CD4-positive, alpha-beta T cell (primary cell): ENCODE measurements at regions not wholly inside any gene's neighbourhood (a gene's known extent, or its start where the extent isn't known, plus 50 kb on each side); places are given as distances from the start of the nearest gene placed in this dataset.

Source experiments
- ATAC-seq: fragments of 200-7000 bp; cut with Tn5 transposase; one replicate; pipeline ENCODE4 v1.10.0; 2022; ENCODE audit warnings: mild to moderate bottlenecking; ENCODE audit not compliant: poor library complexity
- CTCF ChIA-PET: fragments of 350-600 bp; sonication (Branson Sonifier 250); formaldehyde crosslinking; loops from one replicate; lab custom pipeline; 2021; ENCODE audit warnings: antibody characterized with exemption, inconsistent platforms; lab: Charles Lee
- POLR2A ChIA-PET: fragments of 350-600 bp; sonication (Branson Sonifier 250); formaldehyde crosslinking; loops from one replicate; lab custom pipeline; 2021; ENCODE audit warnings: antibody characterized with exemption, inconsistent platforms; lab: Charles Lee
- DNase-seq, 14 experiments: peaks; one replicate each; pipeline ENCODE4 v3.0.0-alpha.2; 2013 to 2020; ENCODE audit warnings: mixed read lengths in 2 of 14
- H3K27ac ChIP-seq, 2 donors: one replicate each; pipeline versions ENCODE4 v1.5.1 to v1.7.0; 2013; ENCODE audit warnings: low read length in 2 of 2, low read depth in 1 of 2, mild to moderate bottlenecking in 1 of 2
- H3K27me3 ChIP-seq, 2 experiments: 1 replicate in 1 of 2; 2 replicates in 1 of 2; pipeline versions ENCODE4 v1.6.1 to v1.7.0; 2013; ENCODE audit warnings: low read length in 2 of 2, control low read depth in 1 of 2, mild to moderate bottlenecking in 1 of 2, moderate library complexity in 1 of 2; ENCODE audit not compliant: insufficient read depth in 2 of 2, control insufficient read depth in 1 of 2
- H3K36me3 ChIP-seq: one replicate; pipeline ENCODE4 v1.6.1; 2013; ENCODE audit warnings: low read length, control low read depth; ENCODE audit not compliant: insufficient read depth
- H3K4me1 ChIP-seq: one replicate; pipeline ENCODE4 v1.6.1; 2013; ENCODE audit warnings: low read length, control low read depth; ENCODE audit not compliant: insufficient read depth
- H3K4me3 ChIP-seq: one replicate; pipeline ENCODE4 v1.5.1; 2013; ENCODE audit warnings: mild to moderate bottlenecking, low read length, moderate library complexity
- H3K9me3 ChIP-seq, 2 experiments: 1 replicate in 1 of 2; 2 replicates in 1 of 2; pipeline versions ENCODE4 v1.6.1 to v1.7.0; 2013; ENCODE audit warnings: low read length in 2 of 2, mild to moderate bottlenecking in 2 of 2, control low read depth in 1 of 2, moderate library complexity in 1 of 2; ENCODE audit not compliant: control insufficient read depth in 1 of 2, insufficient read depth in 1 of 2
- H3K27ac Mint-ChIP-seq: one replicate; pipeline ENCODE4 v1.8.0; 2020; ENCODE audit warnings: mixed read lengths
- H3K27me3 Mint-ChIP-seq: one replicate; pipeline ENCODE4 v1.8.0; 2021; ENCODE audit warnings: mixed read lengths
- H3K36me3 Mint-ChIP-seq: one replicate; pipeline ENCODE4 v1.8.0; 2021; ENCODE audit warnings: low read depth, mixed read lengths
- H3K4me1 Mint-ChIP-seq: one replicate; pipeline ENCODE4 v1.8.0; 2021; ENCODE audit warnings: low read depth, mixed read lengths
- H3K4me3 Mint-ChIP-seq: one replicate; pipeline ENCODE4 v1.8.0; 2020; ENCODE audit warnings: mild to moderate bottlenecking, mixed read lengths
- H3K9me3 Mint-ChIP-seq: one replicate; pipeline ENCODE4 v1.8.0; 2020; ENCODE audit warnings: mixed read lengths
- CTCF ChIP-seq: fragments of 200-600 bp; IDR thresholded peaks from one replicate; pipeline ENCODE4 v1.8.0; 2022; ENCODE audit warnings: antibody characterized with exemption, mild to moderate bottlenecking
- intact Hi-C, 2 experiments: fragments of 100-400 bp; cut with DNase I in 1 of 2; cut with micrococcal nuclease in 1 of 2; formaldehyde crosslinking; loops; one replicate each; pipeline versions ENCODE4 v1.15.1 to v1.9.0; 2023 to 2025; cut with DNase I, micrococcal nuclease

DNA sequence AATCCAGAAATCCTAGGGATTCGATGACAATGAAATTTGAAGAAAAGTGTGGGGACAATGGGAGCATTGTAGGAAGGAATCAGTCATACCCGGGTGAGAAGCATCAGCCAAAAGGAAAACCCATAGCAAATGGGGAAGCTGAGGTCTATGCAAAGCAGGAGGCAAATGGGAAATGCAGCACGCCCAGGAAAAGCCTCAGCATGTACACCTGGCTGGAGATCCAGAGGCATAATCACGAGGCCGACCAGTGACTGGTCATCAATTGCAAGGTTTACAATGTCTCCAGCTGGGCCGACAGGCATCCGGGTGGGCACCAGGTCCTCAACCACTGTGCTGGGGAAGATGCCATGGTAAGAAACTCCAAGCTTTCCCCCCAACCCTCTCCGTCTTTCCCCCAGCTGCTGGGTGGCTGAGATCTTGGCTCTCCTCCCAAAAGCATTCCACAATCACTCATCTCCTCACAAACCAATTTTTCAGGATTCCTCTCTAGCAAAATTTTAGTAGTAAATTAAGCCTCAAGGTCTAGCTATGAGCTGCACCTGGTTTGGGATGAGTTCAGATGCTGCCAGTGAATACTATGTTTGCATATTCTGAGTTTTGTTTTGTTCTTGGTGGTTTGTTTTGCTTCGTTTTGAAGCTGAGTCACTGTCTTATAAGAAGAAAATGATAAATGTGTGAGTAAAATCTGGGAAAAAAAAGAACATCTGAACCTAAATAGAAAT, 98.0 kb upstream of the OR5AK2 start:
- no peaks in the 10 kb centered on the region for H3K36me3 Mint-ChIP-seq
- intact Hi-C loops: no loop called here
- Histone ChIP-seq H3K4me1 (no peaks in the 10 kb centered on the region), H3K4me3 (no peak overlapping the region), H3K36me3 (no peaks in the 10 kb centered on the region), H3K9me3 (no peaks in the 10 kb centered on the region), H3K27me3 (no peaks in the 10 kb centered on the region), H3K27ac (no peak overlapping the region)
- ATAC-seq (no peak), DNase-seq (no peak)
- H3K27ac Mint-ChIP-seq: no peak overlapping the region
- TF ChIP-seq CTCF: no peak
- no peaks in the 10 kb centered on the region for H3K27me3 Mint-ChIP-seq
- ChIA-PET CTCF (no interaction called here), POLR2A (no interaction called here)
- no peak overlapping the region for H3K4me3 Mint-ChIP-seq
- no peaks in the 10 kb centered on the region for H3K4me1 Mint-ChIP-seq
- no peaks in the 10 kb centered on the region for H3K9me3 Mint-ChIP-seq

DNA sequence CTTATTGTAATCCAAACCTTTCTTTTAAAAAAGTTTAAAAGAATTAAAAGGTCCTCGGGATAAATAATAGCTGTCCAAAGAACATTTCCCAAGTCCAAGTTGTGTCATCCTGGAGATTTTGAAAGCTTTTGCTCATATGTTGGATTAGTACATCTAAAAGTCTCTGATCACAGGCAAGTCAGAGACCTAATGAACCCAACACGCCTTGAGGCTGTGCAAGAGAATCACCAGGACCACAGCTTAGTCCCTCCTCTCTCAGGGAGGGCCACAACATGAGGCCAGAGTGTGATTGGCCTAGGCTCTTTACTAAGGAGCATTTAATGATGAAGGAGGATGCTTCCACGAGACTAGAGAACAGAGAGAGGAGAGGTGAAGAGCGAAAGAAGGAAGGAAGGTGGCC, 98.7 kb upstream of the OR5AK2 start:
- Mint-ChIP-seq H3K4me3 (no peak overlapping the region), H3K36me3 (no peaks in the 10 kb centered on the region), H3K9me3 (no peaks in the 10 kb centered on the region), H3K27ac (no peak overlapping the region), H3K27me3 (no peaks in the 10 kb centered on the region), H3K4me1 (no peaks in the 10 kb centered on the region)
- no peaks in the 10 kb centered on the region for H3K36me3 ChIP-seq
- CTCF ChIA-PET: no interaction called here
- no peak overlapping the region for H3K4me3 ChIP-seq
- DNase-seq (no peak), ATAC-seq (no peak)
- no peak for TF ChIP-seq CTCF
- H3K4me1 ChIP-seq: no peaks in the 10 kb centered on the region
- H3K9me3 ChIP-seq: no peaks in the 10 kb centered on the region
- intact Hi-C loops: no loop called here
- POLR2A ChIA-PET: no interaction called here
- no peaks in the 10 kb centered on the region for H3K27me3 ChIP-seq
- H3K27ac ChIP-seq: no peak overlapping the region

GRCh38 chr11:56887940-56888339, 100.8 kb upstream of the OR5AK2 start:
- Histone ChIP-seq H3K9me3 (peaks cover 0 to 5% of the 10 kb centered on the region in 2 experiments), H3K36me3 (no peaks in the 10 kb centered on the region), H3K27me3 (no peaks in the 10 kb centered on the region), H3K4me1 (no peaks in the 10 kb centered on the region), H3K27ac (no peak overlapping the region), H3K4me3 (no peak overlapping the region)
- Mint-ChIP-seq H3K4me1 (no peaks in the 10 kb centered on the region), H3K9me3 (no peaks in the 10 kb centered on the region), H3K36me3 (no peaks in the 10 kb centered on the region), H3K27ac (no peak overlapping the region), H3K4me3 (no peak overlapping the region), H3K27me3 (no peaks in the 10 kb centered on the region)
- no peak for ATAC-seq
- intact Hi-C loops: no loop called here
- CTCF ChIA-PET: no interaction called here
- POLR2A ChIA-PET: no interaction called here
- no peak for DNase-seq
- no peak for TF ChIP-seq CTCF
